ENCODE measurements at regions not wholly inside any gene's neighbourhood (a gene's known extent, or its start where the extent isn't known, plus 50 kb on each side); places are given as distances from the start of the nearest gene placed in this dataset.

GRCh38 chr1:67627336-67627735, 57.7 kb upstream of the GADD45A start (continued):
- TF ChIP-seq CHD7 (IDR thresholded peaks at IDR 0.05; ENCODE audit: insufficient replicate concordance, low read length) (no peak), CBX8 (IDR thresholded peaks at IDR 0.05; ENCODE audit: borderline replicate concordance, low read depth, low read length) (no peak), CTCF (IDR thresholded peaks at IDR 0.05; ENCODE audit: control extremely low read depth in 1 of 3, insufficient read depth in 1 of 3, low read depth in 1 of 3, low read length in 3 of 3) (no peak), POLR2AphosphoS5 (IDR thresholded peaks at IDR 0.05; ENCODE audit: low read depth, low read length) (no peak), SUZ12 (IDR thresholded peaks at IDR 0.05; ENCODE audit: low read length) (no peak), HDAC2 (IDR thresholded peaks at IDR 0.05; ENCODE audit: borderline replicate concordance in 1 of 2, low read depth in 2 of 2, low read length in 2 of 2) (no peak), NRF1 (IDR thresholded peaks at IDR 0.05; ENCODE audit: low read depth, low read length) (no peak)

All from H1 (cell line).